HG02885 (cell line): ENCODE measurements at regions not wholly inside any gene's neighbourhood (a gene's known extent, or its start where the extent isn't known, plus 50 kb on each side); places are given as distances from the start of the nearest gene placed in this dataset.
"Not testable (repeated sequence)": the region's sequence is repeated elsewhere in the genome, so short reads cannot be mapped to it uniquely, and the experiment has no call there.

ENCODE experiments used
- ATAC-seq: cut with Tn5 transposase; IDR thresholded peaks from one replicate; pipeline ENCODE4 v1.9.1; 2021; ENCODE audit warnings: mild to moderate bottlenecking; ENCODE audit not compliant: unreplicated experiment, poor library complexity

DNA sequence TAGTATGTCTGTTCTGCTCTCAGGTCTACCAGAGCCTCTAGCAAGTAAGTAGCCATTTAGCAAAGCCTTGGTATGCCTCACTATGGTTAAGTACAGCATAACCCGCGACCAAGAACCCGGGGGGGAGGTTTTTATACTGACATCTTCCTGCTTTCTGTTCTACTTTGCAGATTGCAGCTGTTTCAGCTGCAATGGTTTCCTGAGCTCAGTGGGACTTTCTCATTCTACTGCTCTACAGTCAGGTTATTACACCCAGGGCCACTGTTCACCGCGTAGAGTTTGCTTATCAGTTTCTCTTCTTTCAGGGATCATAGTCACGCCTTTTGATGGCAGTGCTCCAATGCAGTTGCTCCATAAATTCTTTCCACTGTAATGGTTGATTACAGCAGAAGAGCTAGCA lies 631.3 kb downstream of the TFAP2A start:
- ATAC-seq = no peak

DNA sequence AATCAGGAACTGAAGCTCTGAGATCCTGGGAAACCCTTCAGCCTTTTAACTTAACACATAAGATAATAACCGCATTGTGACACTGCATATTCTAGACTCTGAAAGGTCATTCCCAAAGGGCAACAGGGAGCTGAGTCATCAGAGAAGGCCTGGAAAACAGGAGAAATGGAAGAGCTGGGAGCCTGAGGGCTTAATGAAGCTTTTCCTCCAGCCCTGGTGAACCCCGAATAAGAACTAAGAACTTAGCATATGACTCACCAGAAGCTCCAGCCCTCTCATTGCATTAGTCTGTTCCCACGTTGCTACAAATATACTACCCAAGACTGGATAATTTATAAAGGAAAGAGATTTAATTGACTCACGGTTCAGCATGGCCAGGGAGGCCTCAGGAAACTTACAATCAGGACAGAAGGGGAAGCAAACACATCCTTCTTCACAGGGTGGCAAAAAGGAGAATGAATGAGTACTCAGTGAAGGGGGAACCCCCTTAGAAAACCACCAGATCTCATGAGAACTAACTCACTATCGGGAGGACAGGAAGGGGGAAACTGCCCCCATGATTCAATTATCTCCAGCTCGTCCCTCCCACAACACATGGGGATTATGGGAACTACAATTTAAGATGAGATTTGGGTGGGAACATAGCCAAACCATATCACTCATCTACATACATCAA lies 648.5 kb downstream of the TFAP2A start:
- ATAC-seq = peak; percentile 57

DNA sequence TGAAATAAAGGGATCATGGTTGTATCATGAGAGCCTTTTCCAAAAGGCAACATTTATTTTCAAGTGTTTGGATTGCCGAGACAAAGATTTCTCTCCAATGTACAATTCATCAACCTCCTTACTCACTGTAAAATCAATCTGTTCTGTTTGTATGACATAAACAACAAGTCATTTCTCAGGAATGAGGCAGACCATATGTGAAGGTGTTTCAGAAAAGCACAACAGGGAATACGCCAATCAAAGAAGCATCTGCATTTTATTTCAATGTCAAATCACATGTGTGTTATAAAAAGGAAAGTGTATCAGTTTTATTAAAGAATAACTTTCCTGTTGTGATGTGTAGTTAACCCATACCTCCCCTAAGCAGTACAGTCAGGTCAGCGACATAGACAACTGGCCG lies 653.7 kb downstream of the TFAP2A start:
- no peak for ATAC-seq

DNA sequence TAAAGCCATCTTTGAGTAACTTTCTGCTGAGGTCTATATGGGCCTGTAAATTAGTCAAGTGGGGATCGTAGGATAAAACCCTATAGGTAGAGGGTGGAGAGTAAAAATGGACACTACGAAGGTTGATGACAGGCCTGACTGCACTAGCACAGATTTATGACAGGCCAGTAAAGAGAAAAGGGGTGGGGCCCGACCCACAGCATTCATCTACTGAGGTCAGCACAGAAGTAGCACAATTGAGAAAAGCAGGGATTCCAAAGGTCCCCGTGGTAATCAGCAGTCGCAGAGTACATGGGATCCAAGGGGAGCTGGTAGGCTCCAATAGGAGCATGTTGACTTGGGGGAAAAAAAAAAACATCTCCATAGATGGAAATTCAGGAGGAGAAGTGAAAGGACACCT lies 660.4 kb downstream of the TFAP2A start:
- no peak for ATAC-seq

DNA sequence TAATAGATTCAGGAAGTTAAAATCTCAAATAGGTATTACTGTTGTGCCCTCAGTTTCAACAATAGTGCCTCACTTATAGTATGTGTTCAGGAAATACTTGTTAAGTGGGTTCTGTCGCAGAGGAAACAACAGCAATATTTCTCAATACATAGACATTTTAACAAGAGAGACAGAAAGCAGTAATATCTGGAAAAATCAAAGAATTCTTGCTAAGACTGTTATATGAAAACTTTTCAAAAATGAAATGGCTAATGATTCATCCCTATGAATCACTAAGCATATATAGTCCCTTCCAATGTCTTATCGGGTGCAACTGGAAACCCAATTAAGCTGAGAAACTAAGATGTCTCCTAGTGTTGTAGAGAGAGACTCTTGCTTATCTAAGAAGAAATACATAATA lies 668.9 kb downstream of the TFAP2A start:
- no peak for ATAC-seq

DNA sequence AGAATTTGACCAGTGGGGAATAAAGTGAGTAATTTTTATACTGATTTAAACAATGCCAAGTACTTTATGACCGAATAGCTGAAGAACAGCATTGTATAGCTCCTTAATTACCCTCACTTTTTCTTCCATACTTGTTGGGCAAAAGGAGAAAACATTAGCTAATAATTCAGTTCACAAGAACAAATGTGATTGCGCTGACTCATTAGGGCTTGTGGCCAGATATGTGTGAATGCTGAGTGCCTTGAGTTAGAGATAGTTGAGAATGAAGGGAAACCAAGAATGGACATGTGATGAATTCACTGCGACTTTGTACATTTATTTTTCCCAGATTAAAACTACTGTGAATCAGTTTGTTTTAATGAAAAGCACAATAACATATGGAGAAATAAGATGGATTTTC lies 669.4 kb downstream of the TFAP2A start:
- ATAC-seq = no peak

DNA sequence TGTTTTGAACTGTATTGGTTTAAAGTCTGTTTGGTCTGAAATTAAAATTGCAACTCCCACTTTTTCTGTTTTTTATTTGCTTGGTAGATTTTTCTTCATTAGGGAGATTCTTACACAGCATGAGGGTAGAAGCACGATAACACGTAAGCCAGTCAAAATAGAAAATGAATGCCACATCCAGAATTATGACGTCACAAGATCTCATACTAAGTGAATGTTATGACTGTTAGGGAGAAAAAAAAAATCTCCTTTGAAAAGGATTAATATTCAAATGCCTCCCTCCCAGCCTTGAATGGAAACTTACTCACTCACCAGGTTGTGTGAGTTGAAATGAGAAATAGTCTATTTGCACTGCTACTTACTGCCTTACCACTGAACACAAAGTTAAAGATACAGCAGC lies 670.8 kb downstream of the TFAP2A start:
- ATAC-seq = no peak

DNA sequence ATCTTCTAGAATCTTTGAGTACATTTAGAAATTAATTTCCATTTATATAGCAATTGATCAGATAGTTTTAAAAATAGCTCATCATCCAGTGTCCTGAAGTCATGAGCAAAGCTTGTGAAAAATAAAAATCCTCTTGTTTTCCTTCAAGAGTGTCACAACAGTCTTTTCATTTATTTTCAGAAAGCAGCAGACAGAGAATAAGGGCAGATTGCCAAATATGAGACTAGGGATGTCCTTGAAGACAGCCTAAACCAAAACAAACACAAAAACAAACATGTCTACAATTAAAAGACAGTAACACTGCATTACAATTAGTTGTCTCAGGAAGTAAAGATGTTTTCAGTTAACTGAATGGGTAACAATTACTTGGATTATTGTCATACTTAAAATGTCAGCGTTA lies 682.8 kb downstream of the TFAP2A start:
- ATAC-seq = no peak

DNA sequence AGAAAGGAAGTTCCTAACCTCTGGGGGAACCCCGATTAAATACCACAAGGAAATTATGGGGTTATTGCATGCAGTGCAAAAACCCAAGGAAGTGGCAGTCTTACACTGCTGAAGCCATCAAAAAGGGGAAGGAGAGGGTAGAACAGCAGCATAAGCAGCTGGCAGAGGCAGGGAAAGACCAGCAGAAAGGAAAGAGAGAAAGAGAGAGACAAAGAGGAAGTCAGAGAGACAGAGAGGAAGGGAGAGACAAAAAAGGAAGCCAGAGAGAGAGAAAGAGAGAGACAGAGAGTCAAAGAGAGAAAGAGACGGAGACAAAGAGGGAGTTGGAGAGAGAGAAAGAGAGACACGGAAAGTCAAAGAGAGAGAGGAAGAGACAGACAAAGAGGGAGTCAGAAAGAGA lies 689.1 kb downstream of the TFAP2A start:
- ATAC-seq = not testable (repeated sequence)

DNA sequence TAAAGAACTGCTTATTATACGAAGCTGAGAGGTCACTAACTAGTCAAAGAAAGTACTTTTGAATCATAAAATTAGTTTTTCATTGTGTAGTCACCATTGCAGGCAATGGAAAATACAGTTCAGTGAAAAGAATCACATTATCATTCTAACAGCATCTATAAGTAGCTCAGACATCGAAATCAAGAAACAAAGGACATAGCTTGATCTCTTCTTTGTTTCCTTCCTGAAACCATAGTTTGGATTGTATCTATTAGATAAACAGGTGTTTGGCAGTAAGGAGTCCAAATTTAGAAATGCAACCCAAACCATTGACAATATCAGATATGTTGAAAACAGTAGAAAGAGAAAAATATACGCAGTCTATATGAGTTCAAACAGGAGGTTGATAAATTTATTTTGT lies 697.3 kb downstream of the TFAP2A start:
- no peak for ATAC-seq

DNA sequence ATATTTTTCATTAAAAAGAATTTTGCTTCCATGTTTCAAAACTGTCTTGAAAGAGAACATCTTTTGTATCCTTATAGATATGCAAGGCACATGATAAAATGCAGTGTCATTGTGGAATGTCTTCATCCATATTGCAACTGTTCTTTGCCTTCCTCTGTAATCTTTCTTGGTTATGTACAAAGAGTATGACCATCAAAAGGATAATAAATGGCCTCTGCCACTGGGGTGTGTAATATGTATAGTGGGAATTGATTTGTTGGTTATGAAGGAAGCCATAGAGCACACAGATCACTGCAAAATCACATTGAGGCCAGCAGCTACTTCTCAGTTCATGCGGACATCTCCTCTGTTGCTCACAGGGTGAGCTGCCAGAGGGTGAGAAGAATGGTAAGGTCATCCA lies 703.5 kb downstream of the TFAP2A start:
- ATAC-seq = no peak

DNA sequence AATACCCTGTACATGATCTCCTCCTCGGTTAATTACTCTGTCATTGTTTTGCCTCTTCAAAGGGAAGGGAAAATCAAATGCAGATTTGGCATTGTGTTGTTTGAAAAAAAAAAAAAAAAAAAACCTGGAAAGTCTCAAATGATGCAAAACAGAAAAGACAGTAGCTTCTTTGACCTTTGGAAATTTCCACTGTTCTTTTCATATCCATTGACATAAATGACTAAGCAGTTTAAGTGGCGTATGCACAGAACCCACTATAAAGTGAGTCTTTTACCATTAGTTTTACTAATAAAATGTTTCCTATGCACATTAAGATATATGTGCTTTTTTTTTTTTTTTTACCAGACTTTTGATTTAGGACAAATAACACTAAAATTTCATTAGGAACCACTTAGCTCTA lies 704.3 kb downstream of the TFAP2A start:
- ATAC-seq = no peak

DNA sequence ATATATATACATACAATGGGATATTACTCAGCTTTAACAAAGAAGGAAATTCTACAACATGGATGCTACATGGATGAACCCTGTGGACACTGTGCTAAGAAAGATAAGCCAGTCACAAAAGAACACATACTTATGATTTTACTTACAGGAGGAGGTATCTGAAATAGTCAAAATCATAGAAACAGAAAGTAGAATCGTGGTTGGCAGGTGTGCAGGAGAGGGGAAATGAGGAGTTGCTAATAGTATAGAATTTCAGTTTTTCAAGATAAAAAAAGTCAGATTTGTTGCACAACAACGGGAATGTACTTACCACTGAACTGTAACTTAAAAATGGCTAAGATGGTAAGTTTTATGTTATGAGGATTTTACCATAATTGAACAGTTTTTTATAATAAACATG lies 706.3 kb downstream of the TFAP2A start:
- ATAC-seq = no peak

DNA sequence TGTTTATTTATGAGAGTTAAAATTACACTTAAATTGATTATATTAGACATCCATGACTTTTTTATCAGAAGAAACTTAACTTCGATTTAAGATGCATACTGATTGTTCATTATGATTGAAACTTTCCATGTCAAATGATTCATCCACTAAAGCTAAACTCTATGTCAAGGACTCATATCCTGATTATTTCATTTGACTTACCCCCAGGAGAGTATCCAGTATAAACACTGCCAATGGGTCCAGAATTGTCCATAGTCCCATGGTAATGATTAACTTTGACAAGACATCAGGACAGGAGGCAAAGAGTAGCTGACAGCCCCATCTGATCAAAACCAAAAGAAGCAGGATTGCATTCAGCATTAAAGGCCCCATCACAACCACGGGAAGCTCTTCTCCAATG lies 709.9 kb downstream of the TFAP2A start:
- no peak for ATAC-seq

DNA sequence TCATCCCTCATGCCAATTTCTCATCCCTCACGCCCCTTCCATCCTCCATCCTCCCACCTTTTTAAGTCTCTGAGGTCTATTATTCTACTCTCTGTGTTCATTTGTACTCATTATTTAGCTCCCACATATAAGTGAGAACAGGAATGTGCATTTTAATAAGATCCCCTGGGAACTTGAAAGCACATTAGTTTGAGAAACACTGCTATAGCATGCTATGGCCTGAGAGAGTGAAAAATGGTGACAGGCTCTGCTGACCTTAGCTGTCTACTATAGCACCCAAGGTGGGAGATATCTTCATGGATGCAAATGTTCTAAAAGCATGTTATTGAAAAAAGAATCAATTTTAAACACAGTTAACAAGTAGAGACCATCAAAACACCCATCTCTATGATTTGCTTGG lies 712.0 kb downstream of the TFAP2A start:
- no peak for ATAC-seq

DNA sequence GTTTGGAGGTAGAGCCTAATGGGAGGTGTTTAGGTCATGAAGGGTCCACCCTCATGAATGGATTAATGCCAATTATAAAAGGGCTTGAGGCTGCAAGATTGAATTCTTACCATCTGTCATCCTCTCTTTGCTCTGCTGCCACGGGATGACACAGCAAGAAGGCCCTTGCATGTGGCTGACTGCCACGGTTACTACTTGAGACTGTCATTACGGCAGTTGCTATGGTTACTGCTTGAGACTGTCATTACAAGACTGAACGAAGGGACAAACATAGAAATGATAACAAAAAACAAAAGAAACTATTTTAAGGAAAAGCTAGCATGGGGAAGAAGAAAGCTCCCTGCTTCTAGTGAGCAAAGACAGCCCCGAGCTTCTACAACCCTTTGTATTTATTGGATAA lies 715.0 kb downstream of the TFAP2A start:
- ATAC-seq = no peak

DNA sequence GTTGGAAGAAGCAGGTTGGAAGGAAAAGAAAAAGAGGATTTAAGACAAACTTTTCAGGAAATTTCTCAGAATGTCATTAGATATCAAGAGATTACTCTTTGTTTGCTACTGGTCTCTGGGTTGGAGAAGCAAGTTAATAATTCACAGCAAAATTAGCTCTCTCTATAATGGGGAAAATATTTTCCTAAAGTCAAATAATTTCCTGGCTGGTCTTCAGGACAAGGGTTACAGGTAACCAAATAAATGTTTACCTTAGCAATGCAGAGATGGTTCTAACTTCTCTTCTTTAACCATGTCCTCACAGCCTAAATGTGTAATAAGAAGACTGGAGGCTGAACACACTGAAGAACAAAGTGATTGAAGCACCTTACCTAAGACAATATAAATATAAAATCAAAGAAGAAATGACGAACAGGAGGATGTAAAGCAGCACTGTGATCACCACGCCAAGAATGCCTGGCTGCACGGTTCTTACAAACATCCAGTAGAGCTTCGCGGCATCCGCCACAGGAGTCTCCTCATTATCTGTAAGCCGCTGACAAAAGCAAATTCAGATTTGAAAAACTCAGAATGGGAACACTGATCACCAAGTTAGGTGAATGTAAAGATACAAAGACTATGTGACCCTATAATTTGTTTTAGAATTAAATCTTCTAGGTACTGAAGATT lies 717.5 kb downstream of the TFAP2A start:
- no peak for ATAC-seq

DNA sequence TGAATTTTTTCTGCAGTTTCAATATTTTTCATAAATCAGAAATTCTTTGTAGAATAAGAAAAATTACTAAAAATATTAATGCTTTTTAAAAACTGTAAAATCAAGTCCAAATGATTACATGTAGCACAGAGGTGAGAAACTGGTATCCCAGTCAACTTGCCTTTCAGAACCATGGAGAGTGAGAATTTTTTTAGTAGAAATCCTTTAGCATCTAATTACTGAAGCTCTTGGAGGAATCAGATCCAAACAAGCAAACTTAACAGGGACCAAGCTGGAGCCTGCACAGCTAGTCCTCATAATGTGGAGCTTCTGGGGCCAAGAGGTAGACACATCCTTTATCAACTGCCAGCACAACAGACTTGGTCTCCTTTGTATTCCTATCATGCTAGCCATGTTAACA lies 724.5 kb downstream of the TFAP2A start:
- ATAC-seq = no peak

DNA sequence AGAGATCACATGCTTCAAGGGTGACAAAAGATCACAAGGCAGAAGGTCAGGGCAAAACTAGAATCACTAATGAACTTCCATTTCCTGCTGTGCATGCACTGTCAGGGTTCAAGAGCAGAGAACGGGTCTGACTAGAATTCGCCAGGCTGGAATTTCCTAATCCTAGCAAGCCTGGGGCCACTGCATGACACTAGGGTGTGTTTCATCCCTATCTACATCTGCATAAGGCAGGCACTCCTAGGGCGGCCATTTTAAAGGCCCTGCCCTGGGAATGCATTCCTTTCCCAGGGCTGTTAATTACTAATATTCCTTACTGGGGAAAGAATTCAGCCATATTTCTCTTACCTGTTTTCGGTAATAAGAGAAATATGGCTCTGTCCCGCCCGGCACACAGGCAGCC lies 734.1 kb downstream of the TFAP2A start:
- not testable (repeated sequence) for ATAC-seq

DNA sequence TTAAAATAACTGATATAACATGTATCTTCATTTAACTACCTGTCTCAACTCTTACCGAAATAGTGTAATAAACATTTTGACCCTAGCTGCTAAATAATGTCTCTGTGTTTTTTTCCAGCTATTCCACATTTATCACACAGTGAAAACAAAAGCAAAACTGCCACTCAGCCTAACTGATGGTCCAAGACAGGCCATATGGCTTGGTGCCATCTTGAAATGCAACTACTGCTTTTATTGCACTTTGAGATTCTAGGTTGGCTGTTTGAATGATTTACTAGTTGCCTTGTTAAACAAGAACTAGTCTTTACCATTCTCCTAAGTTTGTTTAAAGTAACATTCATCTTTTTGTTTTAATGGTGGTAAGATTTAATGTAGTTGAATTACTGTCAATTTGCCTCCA lies 739.8 kb downstream of the TFAP2A start:
- no peak for ATAC-seq

DNA sequence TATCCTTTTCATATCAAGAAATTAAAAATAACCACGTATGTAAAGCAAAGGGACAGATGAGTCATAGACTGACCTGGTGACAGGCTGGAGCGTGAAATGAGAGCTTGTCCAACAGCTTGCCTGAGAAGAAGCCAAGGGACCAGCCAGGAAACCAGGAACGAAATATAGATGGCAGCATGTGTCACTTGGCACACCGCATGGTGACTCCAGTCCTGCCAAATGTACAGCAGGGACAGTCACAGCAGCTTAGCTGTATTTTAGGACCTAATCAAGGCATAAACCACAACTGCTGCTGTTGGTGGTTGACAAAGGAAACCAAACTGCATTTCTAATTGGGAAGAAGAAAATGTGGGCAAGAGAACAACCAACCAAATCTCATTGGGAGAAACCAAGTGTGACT lies 755.0 kb downstream of the TFAP2A start:
- no peak for ATAC-seq

DNA sequence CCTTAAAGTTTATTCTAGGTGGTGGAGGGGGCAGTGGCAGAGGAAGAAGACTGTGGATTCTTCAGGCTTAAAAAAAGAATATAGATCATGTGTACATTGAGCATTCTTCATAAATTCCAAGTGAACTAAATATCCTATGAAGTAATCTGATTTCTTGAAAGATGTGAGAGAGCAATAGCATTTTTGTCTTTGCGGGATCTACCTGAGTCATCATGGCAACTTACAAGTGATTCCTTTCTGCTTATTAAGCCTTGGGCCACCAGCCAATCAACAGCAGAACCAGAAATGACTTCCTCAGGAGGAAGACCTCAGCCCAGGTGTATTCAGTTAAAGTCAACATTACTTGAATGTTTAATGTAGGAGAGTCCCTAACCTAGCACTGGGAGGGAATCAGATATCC lies 756.9 kb downstream of the TFAP2A start:
- no peak for ATAC-seq
